Fibroblast of peridontal ligament (primary cell): ENCODE measurements at regions not wholly inside any gene's neighbourhood (a gene's known extent, or its start where the extent isn't known, plus 50 kb on each side); places are given as distances from the start of the nearest gene placed in this dataset.
"Not testable (repeated sequence)": the region's sequence is repeated elsewhere in the genome, so short reads cannot be mapped to it uniquely, and the experiment has no call there.

Experiments used
- DNase-seq: peaks from one replicate; pipeline ENCODE4 v3.0.0-alpha.2; 2010; ENCODE audit errors: extremely low read depth

DNA sequence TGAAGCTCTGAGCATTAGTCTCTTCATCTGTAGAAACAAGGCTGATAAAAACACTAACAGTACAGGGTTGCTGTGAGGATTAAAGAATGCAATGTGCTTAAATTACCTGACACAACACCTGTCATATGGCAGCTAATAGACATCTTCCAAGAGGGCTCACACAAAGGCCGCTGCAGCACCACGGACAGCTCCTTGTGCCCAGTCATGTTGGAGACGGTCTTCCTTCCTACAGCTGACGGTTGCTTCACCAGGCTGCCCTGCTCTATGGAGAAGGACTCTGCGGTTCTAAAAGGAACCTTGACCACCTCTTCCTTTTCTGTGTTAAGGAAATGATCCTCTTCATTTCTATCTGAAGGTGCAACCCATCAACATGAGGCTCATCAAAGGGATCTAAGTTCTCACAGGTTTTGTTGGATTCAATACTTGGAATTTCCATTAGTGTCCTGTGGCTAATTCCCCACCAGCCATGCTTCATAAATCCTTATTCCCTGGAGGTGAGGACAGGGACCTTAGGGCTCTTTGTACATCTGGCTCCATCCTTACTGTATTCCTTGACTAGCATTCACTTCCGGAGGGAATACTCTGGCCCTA lies 138.9 kb upstream of the CES5A start:
- DNase-seq, result no peak

DNA sequence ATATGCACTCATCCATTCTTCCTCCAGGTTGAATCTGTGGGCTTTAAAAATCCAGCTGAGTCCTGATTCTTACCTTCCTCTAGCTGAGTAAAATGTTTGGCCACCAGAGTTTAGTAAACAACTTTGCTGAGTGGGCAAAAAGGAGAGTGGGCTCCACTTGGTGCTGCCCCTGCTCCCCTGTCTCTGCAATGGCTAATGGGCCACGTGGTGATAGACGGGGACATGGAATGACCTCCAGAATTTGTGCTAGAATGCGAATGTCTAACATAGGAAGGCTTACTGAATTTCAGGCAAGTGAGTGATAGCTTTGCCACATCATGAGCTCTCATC lies 137.3 kb upstream of the CES5A start:
- no peak for DNase-seq

DNA sequence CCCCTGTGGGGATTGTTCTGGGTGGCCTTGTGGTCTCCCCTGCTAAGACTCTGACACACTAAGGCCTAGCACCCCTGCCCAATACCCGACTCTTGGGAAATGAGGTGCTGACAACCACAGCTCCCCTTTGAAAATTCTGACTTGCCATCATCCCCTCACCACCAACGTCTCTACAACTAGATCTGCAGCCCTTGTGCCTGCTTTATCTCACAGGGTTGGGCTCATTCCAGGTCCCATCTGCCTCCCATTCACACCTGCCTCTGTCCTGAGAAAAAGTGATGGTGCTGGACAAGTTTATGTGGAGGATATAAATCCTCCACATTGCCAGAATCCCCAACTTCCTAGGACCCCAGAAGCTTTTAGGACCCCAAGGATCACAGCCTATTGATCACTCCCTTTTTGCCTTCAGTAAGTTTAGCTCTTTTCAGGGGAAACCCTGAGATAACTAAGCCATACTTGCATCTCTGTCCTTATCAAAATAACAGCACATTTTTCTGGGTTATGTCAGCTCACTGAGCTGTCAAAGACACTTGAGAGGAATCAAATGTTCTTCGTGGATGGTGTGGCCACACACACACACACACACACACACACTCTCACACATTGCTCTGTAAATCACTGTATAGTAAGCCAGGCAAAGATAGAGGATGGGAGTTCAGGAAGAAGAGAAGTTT lies 136.8 kb upstream of the CES5A start:
- no peak for DNase-seq

DNA sequence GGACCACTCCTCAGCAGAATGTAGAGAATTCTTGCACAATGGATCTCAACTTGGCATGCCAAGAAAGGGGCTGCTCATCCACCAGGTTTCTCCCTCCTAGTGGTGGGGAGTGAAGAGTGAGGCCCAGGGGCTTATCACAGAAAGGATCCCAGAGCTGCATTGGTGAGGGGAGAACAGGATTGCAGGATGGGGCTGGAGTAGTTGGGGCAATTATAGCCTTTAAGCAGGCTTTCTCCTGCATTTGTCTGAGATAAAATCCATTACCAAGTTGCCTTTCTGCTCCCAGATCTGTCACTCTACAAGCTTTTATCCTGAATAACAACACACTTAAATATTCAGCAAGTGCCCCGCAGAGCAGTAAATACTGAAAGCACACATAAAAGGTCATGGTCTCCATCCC lies 130.8 kb upstream of the CES5A start:
- no peak for DNase-seq

DNA sequence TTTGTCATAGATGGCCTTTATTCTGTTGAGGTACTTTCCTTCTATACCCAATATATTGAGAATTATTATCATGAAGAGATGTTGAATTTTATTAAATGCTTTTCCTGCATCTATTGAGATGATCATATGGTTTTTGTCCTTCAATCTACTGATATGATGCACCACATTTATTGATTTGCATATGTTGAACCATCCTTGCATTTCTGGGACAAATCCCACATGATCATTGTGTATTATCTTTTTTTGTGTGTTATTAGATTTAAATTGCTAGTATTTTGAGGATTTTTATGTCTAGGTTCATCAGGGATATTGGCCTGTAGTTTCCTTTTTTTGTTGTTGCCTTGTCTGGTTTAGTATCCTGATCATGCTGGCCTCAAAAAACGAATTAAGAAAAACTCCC lies 124.5 kb upstream of the CES5A start:
- DNase-seq, result no peak

DNA sequence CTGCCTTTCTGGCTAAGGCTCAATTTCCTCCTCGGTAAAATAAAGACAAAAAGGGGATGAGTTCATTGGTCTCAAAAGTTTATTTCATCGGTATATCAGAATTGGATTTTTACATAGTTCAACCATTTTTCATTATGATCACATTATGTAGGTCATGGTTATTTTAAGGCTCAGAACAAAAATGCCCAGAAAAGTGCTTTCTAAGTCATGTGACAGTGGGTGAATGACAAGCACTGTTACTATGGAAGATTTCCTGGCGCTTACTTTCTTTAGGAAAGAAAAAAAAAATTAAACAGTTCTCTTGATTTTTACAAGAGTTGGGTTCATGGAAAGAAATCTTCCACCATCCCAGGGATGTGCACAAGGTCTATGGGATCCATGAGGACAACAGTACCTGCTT lies 117.9 kb upstream of the CES5A start:
- no peak for DNase-seq

DNA sequence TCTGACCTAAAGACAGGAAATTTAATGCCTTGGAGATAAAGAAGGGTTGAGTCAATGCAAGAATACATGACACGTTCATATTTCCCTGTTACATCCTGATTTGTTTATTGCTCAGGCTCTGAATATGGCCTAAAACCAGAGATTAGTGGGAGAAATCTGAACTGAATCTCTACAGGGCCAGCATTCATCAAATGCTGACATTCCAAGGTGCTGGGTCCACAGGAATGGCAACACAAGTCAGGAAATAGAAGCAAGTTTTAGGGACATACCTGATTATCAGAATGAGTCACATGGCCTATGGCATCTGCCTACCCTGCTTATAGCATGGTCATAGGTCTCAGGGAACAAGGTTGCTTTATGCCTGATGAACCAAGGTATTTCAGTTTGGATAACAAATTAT lies 117.4 kb upstream of the CES5A start:
- DNase-seq, result no peak

DNA sequence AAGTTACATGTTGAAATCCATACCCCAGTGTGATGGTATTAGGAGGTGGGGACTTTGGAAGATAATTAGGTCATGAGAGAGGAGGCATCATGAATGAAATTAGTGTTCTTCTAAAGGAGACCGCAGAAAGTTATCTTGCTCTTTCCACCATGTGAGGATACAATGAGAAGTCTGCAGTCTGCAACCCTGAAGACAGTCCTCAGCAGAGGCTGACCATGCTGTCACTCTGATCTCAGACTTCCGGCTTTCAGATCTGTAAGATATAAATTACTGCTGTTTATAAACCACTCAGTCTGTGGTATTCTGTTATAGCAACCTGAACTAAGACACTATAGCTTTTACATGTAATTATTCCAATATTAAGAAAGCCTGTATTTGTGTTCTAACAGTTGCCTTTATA lies 116.7 kb upstream of the CES5A start:
- no peak for DNase-seq

DNA sequence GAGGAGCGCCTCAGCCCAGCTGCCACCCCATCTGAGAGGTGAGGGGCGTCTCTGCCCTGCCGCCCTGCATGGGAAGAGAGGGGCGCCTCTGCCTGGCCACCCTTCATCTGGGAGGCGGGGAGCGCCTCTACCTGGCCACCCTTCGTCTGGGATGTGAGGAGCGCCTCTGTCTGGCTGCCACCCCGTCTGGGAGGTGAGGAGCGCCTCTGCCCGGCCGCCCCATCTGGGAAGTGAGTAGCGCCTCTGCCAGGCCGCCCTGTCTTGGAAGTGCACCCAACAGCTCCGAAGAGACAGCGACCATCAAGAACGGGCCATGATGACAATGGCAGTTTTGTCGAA lies 114.4 kb upstream of the CES5A start:
- no peak for DNase-seq

DNA sequence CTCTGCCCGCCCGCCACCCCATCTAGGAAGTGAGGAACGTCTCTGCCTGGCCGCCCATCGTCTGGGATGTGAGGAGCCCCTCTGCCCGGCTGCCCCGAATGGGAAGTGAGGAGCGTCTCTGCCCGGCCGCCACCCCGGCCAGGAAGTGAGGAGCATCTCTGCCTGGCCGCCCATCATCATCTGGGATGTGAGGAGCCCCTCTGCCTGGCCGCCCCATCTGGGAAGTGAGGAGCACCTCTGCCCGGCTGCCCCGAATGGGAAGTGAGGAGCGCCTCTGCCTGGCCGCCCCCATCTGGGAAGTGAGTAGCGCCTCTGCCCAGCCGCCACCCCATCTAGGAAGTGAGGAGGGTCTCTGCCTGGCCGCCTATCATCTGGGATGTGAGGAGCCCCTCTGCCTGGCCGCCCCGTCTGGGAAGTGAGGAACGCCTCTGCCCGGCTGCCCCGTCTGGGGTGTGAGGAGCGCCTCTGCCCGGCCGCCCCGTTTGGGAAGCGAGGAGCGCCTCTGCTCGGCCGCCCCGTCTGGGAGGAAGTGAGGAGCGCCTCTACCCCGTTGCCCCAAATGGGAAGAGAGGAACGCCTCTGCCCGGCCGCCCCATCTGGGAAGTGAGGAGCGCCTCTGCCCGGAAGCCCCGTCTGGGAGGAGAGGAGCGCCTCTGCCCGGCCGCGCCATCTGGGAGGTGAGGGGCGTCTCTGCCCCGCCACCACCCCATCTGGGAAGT lies 113.8 kb upstream of the CES5A start:
- not testable (repeated sequence) for DNase-seq

DNA sequence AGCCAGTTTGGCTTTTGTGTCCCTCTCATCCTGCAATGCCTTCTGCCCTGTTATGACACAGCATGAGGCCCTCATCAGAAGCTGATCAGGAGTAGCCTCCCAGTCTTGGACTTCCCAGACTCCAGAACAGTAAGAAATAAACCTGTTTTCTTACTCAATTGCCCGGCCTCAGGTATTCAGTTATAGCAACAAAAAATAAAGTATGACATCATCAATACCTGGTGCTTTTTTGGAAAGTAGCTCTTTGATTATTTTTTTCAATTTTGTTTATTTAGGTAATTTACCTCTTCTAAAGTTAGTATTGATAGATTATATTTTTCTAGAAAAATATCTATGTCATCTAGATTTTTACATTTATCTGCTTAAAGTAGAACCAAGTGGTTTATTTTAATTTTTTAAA lies 112.8 kb upstream of the CES5A start:
- DNase-seq, result no peak

DNA sequence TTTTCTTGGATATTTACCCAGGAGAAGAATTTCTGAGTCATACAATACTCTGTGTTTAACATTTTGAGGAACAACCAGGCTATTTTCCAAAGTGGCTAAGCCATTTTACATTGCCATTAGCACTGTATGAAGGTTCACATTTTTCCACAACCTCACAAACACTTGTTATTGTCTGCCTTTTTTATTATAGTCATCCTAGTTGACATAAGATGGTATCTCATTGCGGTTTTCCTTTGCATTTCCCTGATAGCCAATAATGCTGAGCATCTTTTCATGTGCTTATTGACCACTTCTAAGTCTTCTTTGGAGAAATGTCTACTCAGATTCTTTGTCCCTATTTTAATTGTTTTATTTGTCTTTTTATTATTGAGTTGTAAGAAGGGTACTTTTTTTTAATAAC lies 107.4 kb upstream of the CES5A start:
- DNase-seq, result no peak

DNA sequence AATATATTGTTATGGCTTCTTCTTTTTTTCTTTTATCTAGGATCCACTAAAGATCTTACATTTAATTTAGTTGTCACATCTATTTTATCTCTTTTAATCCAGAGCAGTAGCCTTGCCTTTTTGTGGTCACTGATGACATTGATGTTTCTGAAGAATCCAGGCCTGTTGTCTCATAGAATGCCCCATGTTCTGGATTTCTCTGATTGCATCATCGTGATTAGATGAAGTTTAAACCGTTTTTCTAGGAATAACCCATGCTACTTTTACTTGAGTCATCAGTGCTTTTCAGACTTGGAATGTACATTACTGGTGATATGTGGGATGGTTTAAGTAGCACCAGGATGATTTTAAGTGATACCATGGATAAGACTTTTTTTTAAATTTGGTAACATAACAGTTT lies 106.4 kb upstream of the CES5A start:
- DNase-seq, result no peak

DNA sequence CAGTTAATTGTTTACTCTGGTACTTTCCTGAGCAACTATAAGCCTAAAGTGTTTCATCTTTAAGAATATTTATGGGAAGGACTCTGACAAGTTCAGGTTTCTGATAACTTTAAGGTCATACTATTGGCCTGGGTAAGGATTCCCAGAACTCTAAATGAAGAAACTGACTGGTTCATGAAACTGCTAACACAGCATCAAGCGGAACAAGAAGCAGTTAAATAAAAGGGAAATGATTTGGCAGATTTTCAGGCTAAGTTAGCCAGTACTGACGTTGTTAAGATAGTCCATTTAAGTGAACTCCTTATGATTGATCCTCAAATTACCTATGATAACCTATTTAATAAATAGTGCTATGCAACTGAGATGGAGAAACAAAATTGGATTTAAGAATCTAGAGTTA lies 101.6 kb upstream of the CES5A start:
- no peak for DNase-seq

DNA sequence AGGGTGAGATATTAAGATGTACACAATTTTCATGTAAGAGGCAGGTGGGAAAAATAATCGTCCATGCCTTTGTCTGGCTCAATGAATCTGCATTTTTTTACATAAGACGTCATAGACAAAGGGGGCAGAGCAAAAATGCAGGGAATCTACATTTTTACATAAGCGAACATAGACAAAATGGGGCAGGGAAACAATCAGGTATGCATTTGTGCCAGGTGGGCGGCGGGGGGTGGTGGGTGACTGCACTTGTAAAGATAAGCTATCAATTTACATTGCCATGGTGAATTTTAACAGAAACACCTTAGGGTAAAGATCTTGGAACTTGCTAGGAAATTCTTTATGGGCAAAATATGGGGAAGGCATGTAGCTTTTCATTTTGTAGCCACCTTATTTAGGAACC lies 96.3 kb upstream of the CES5A start:
- no peak for DNase-seq

DNA sequence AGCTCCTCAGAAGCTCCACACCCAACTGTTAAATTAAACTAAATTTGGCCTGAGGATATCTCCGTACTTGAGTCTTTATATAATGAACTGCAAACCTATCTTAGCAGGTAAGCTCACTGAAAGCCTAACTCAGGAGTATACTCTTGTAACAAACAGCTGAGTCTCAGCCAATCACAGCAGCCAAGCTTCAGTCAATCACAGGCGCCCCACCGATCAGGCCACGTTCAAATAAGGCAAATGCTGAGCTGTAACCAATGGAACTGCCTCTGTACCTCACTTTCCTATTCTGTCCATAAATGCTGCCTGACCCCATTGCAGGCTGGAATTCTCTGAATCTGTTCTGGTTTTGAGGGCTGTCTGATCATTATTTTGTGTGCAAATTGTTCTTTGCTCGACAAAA lies 93.0 kb upstream of the CES5A start:
- DNase-seq, result no peak

DNA sequence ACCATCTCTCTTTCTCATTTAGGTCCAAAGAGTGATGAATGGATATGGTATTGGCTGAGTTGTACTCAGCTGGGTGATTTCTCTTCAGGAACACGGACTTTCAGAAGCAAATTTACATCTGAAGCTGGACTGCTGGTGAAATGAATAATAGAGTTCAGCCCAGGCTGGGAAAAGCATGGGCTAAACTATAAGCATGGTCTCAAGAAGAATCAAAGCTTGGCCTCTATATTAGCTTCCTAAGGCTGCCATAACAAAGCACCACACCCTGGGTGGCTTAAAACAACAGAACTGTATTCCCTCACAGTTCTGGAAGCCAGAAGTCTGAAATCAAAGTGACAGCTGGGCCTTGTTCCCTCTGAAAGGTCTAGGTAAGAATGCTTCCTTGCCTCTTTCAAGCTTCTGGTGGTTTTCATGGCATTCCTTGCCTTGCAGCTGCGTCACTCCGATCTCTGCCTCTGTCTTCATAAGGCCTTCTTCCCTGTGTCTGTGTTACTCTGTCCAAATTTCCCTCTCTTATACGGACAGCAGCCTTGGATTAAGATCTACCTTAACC lies 89.8 kb upstream of the CES5A start:
- DNase-seq, result no peak

DNA sequence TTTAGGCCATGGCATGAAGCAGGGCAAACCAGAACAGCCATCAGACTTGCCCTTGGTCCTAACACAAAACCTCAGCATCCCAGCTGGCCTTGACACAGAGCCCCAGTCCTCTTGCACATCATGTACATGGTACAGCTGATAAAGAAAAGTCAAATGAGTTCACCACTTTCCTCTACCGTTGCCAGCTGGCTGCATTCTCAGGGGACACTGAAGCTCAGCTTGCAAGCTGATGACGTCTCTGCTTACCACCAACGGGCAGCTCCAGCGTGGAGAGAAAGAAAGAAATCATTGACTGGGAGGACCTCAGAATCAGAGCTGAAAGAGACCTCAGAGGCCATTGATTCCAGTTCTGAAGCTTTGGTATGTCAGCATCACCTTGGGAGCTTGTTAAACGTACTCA lies 80.7 kb upstream of the CES5A start:
- no peak for DNase-seq

DNA sequence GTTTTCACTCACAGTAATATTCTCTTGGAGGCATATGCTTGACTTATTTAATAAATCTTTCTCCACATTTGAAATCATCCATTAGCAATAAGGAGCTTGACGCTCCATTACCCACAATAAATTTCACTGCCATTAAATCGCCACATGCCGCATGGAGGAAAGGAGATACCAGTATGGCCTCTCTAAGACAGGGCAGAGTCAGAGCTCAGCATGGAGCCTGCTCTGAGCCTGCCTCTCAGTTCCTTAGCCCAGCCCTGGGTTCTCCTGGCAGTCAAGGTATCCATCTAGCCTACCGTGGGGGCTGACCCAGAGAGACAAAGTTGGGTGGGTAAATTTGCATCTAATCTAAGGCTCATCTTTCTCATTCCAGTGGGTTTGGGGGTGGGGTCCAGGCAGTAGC lies 80.3 kb upstream of the CES5A start:
- no peak for DNase-seq

DNA sequence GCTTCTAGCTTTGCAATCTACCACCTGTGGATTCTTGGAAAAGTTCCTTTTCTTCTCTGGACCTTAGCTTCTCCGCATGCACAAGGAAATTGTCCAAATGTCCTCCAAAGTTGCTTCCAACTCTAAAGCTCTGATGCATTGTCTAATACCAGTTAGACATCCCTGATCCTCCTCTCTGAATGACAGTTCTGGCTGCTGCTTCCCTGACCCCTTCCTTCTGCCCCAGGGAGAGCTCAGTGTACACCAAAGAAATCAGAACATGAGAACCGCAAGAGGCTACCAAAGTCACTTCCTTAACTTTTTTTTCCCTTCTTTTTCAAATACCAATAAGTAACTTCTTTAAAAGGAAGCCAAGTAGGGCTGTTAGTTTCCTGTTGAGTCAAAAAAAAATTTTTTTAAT lies 79.7 kb upstream of the CES5A start:
- DNase-seq, result no peak

DNA sequence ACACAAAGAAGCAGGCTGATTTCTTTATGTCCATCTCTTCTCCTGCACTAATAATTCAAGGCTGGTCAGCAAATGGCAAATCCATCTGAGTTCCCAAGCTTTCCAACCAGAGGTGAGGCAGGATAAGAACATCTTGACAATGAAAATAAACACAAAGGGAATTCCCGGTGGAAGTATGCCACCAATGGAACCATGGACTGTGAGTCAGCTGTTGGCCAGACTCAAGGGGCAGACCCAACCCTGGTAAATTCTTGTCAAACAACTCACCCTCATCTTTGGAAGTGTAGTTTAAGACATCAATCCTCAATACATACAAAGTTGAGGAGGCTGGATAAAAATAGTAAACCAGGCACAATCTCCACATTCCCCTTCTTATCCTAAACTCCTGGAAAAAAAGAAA lies 74.3 kb upstream of the CES5A start:
- no peak for DNase-seq

DNA sequence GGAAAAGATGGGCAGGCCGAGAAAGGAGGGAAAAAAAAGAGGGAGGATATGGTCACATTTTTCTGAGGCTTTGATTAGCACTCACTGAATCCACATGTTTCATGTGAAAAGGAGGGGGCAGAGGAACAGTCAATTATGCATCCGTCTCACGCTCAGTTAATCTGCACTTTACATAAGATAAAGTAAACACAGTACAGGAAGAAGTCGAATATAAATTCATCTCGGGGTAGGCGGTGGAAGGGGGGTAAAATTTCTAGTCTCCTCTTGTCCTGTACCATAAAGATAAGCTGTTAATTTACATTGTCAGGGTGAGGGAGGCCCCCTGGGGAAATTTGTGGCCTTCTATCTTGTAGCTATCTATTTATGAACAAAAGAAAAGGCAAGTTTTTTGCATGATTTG lies 73.1 kb upstream of the CES5A start:
- DNase-seq, result no peak

DNA sequence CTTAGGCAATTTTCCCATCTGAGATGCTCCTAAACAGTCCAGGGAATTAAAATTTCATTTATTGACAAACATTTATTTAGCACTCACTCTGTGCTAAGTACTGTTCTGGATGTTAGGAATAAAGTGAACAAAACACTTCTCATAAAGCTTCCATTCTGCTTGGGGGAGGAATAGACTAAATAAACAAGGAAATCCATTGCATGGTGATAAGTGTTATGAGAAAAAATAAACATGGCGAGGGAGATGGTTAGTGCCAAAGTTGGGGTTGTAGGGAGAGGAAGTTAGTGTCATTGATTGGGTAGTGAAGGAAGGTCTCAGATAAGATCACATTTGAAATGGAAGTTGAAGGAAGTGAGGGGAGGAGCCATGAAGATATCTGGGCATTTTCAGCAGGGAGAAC lies 72.2 kb upstream of the CES5A start:
- no peak for DNase-seq

DNA sequence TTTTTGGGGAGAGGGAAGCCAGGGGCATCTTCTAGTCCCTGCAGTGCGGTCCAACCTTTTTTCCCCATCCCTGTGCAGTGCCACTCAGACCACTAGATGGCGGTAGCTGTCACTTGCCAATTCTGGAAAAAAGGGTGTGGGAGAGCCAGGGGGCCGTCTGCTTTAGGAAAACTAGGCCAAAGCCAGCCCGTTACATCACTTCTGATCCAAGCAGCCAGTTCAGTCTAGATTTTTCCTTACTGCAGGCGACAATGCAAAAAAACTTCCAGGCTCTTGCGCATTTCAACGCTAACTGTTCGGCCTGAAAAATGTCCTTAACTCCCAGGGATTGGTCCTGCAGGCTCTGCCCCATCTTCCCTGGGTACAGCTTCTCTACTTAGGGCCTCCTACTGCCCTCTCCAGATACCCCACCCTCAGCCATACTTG lies 69.2 kb upstream of the CES5A start:
- DNase-seq, result peak; percentile 76
